ENCODE measurements at regions not wholly inside any gene's neighbourhood (a gene's known extent, or its start where the extent isn't known, plus 50 kb on each side); places are given as distances from the start of the nearest gene placed in this dataset.
"Not testable (repeated sequence)": the region's sequence is repeated elsewhere in the genome, so short reads cannot be mapped to it uniquely, and the experiment has no call there.

GRCh38 chr4:84126061-84126787 is 372.9 kb downstream of the NKX6-1 start:
- DNase-seq (ENCODE audit: low spot score): no peak

DNA sequence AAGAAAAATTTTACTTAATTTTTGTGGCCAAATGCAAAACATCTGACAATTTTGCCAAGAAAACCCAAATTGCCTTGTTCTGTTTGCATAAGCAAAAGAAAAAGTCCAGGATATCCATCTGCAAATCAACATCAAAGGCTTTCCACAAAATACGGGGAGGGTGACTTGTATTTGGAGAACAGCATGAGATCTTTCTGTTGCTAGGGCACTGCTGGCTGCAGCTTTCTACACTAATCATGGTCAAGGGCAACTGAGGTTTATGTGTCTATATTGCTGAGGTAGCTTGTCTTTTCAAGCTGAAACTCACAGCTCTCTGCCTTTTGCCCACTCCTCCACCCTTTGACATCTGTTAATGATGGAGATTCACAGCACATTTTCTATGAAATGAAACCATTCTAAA is 389.1 kb downstream of the NKX6-1 start:
- no peak for DNase-seq (ENCODE audit: low spot score)

GRCh38 chr4:84101653-84102625 is 397.2 kb downstream of the NKX6-1 start:
- not testable (repeated sequence) for DNase-seq (ENCODE audit: low spot score)

DNA sequence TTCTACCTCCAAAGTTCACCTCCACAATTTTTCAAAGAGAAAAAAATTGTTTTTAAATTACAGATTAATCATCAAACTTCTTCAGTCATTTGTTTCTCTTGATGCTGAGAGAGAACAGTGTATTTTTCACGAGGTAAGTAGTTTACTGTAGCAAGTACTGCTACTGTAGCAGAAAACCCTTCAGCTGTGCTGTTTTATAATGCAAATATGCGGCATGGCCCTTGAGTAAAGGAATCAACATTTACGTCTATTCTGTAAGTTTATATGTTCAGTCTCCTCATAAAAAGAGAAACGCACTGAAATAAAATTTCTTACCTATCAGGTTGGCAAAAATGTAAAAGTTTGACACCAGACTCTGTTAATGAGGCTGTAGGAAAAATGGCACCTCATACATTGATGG is 399.0 kb downstream of the NKX6-1 start:
- DNase-seq (ENCODE audit: low spot score): no peak

DNA sequence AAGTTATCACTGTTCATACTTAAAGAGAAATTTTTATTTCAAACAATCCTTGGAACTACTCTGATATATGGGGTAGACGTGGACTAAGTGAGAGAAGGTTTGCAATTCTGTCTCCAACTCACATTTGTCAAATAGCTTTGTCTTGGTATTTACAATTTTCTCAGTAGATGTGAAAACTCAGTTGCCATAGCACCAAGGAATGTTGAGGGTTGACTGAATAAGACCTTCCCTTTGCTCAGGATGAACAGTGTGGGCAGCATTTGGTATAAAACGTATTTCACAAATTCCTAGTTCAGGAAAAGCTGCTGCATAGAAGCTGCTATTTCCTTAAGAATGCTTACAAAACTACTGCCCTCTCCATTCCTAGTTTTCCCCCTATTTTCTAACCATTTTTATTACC is 399.5 kb downstream of the NKX6-1 start:
- DNase-seq (ENCODE audit: low spot score): no peak

DNA sequence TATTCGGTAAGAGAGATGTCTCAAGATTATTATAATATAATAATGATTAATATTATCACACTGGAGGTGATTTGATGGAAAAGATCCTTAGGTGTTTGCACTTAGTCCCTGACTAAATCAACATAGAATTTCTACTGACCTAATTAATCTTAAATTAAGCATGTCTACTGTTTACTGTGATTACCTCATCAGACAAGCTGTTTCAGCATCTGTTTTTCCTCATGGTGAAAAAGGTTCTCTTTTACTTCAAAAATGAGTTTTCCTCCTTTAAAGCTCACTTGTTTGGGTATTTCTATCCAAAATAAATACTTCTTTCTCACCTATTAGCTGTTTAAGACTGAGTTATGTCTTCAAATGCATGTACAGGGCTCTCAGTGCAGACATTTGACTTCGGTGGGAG is 407.8 kb downstream of the NKX6-1 start:
- no peak for DNase-seq (ENCODE audit: low spot score)

GRCh38 chr4:84089652-84090437 is 409.2 kb downstream of the NKX6-1 start:
- no peak for DNase-seq (ENCODE audit: low spot score)

DNA sequence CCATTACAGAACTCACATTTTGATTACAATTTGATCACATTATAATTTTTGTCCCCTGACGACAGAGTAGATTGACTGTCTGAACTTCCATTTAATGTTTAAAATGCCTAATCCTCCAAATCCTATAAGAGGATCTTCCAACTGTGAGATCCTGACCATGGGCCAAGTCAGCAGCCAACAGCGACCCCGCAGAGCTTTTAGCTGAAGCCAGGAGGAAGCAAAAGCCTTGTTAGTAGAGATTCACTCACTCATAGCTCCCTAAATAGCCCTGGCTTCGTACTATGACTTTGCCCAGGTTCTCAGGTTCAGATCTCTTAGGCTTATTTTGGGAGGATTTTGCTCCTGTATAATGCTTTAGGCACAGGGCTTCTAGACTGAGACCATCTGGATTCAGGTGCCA is 413.1 kb downstream of the NKX6-1 start:
- no peak for DNase-seq (ENCODE audit: low spot score)

- DNase-seq (ENCODE audit: low spot score): no peak
Observed at GRCh38 chr4:84070289-84070688, 428.8 kb downstream of the NKX6-1 start.

DNA sequence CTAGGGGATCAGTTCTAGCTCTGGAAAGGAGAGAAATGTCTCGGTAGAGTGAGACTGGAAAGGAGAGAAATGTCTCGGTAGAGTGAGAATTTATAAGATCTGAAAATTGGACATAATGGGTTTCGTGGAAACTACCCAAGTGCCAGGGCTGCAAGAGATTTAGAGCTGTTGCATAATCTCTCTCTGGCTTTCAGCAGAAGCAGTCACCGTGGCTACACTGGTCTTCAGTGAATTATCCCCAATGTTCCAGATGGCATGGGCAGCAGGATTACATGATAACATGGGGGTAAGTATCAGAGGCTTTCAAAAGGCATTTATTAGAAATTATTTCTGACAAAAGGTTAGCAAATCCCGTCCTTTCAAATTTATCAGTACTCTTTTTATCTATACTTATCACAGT is 435.5 kb downstream of the NKX6-1 start:
- no peak for DNase-seq (ENCODE audit: low spot score)

- no peak for DNase-seq (ENCODE audit: low spot score)
Observed at GRCh38 chr4:84058201-84058600, 440.9 kb downstream of the NKX6-1 start.

- no peak for DNase-seq (ENCODE audit: low spot score)
Observed at GRCh38 chr4:84051639-84052038, 447.5 kb downstream of the NKX6-1 start.

GRCh38 chr4:84051089-84051488 is 448.0 kb downstream of the NKX6-1 start:
- DNase-seq (ENCODE audit: low spot score): no peak

GRCh38 chr4:84050015-84050414 is 449.1 kb downstream of the NKX6-1 start:
- no peak for DNase-seq (ENCODE audit: low spot score)

DNA sequence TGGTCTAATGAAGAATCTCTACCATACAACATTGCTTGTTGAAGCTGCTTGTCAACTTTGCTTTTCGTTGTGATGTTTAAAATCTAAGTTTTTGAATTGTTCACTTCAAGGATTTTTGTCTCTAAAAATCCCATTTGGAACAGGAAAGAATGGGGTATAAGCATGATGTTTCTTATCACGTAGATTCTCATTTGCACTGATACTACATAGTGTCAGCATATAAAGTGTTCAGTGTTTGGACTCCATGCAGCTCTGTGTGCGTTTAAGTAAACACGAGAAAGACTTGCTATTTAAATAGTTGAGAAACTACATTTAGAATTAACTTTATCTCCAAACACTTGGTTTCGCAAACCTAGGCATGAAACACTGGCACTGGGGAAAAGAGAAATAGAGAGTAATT is 452.5 kb downstream of the NKX6-1 start:
- no peak for DNase-seq (ENCODE audit: low spot score)

DNA sequence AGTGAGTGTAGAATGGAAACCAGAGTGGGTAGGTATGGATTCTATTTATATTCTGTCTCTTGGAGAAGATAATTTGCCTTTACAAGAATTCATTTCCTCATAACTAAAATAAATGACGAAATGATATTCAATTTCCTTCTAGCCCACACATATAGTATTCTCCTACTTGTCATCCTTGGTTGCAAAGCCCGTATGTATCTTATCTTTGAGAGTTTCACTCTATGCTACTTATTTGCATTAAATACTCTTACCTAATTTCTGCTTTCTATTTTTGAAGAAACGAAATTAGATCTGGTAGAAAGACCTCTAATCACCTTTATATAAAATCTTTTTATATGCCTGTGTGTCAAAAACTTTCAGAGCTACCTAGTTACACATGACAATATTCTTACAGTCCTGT is 457.7 kb downstream of the NKX6-1 start:
- no peak for DNase-seq (ENCODE audit: low spot score)

GRCh38 chr4:84035568-84035967 is 463.5 kb downstream of the NKX6-1 start:
- no peak for DNase-seq (ENCODE audit: low spot score)

DNA sequence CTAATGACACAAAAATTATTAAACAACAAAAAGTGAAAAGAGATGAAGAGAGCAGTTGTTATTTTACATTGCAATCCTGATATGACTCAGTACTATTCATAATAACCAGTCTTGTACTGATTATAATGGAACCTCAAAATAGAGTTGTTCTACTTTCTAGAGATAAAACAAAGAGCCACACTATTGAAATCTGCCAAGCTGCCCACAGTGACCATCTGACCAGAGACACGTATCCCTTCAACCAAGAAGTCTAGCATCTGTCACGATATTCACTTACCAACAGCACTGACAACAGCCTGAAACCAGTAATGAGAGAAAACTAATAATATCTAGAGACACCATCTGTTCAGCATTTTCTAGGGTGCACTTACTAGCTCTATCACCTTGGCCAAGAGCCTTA is 466.7 kb downstream of the NKX6-1 start:
- no peak for DNase-seq (ENCODE audit: low spot score)

GRCh38 chr4:84031401-84031800 is 467.7 kb downstream of the NKX6-1 start:
- no peak for DNase-seq (ENCODE audit: low spot score)

GRCh38 chr4:84028340-84028739 is 470.8 kb downstream of the NKX6-1 start:
- no peak for DNase-seq (ENCODE audit: low spot score)

DNA sequence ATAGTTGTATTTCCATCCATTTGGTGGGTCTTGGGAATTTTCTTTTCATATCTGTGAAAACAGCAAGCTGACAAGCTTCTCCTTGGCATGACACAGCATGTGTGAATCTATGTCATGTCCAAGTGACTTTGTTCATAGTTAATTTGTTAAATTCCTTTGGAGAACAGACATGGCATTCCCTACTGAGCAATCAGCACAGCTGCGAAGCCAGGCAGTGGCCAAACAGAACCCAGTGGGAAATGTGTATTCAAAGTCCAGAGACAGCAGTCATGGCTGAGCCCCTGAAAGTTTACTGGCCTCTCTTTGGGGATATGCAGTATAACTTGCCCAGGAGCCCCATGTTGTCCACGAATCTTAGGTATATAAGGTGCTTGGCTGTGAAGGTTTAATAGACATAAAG is 474.7 kb downstream of the NKX6-1 start:
- no peak for DNase-seq (ENCODE audit: low spot score)

DNA sequence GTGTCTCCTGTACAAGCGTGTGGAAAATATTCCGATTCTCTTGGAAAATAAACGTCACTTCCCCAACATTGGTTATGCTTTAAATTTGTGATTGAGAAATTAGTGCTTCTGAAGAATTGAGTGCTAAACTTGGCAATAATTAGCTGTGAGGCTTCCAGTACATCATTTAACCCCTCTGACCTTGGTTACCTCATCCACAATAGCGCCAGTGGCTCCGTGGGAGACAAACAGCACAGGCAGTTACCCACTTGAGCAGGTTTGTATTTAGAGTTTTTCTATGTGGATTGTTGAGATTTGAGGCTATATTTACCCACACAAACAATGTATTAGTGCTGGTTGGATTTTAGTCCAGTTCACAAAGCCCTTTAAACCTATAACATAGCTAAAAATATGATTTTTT is 476.5 kb downstream of the NKX6-1 start:
- DNase-seq (ENCODE audit: low spot score): no peak
